Adrenal gland (tissue), 9 donors: ENCODE measurements at regions not wholly inside any gene's neighbourhood (a gene's known extent, or its start where the extent isn't known, plus 50 kb on each side); places are given as distances from the start of the nearest gene placed in this dataset.
"Not testable (repeated sequence)": the region's sequence is repeated elsewhere in the genome, so short reads cannot be mapped to it uniquely, and the experiment has no call there.

ENCODE experiments used
- DNase-seq, 7 donors: peaks; one replicate each; pipeline ENCODE4 v3.0.0-alpha.2; 2019 to 2020
- H3K27ac ChIP-seq, 5 donors: fragments of 200-600 bp; sonication (generic) in 4 of 5; 1 replicate in 3 of 5; 2 replicates in 2 of 5; pipeline versions ENCODE4 v1.5.1 to v1.8.0; 2016 to 2020; ENCODE audit warnings: mild to moderate bottlenecking in 1 of 5
- H3K27me3 ChIP-seq: fragments of 200-600 bp; 2 replicates; pipeline ENCODE4 v1.8.0; 2021
- H3K36me3 ChIP-seq, 2 donors: fragments of 200-600 bp; replicated peaks in 1 of 2; 1 replicate in 1 of 2; 2 replicates in 1 of 2; pipeline versions ENCODE4 v1.5.1 to v1.8.0; 2018 to 2022
- H3K4me1 ChIP-seq, 2 donors: fragments of 200-600 bp; replicated peaks in 1 of 2; 1 replicate in 1 of 2; 2 replicates in 1 of 2; pipeline versions ENCODE4 v1.5.1 to v1.8.0; 2018 to 2021
- H3K4me3 ChIP-seq, 4 donors: fragments of 200-600 bp; sonication (generic) in 3 of 4; one replicate each; pipeline ENCODE4 v1.5.1; 2016 to 2018
- H3K9me3 ChIP-seq, 3 donors: fragments of 200-600 bp; sonication (generic) in 1 of 3; replicated peaks in 1 of 3; 1 replicate in 2 of 3; 2 replicates in 1 of 3; pipeline versions ENCODE4 v1.5.1 to v1.8.0; 2016 to 2021
- POLR2A ChIP-seq, 2 donors: fragments of 450-650 bp; IDR thresholded peaks; one replicate each; pipeline ENCODE4 v1.6.1; 2017; ENCODE audit warnings: antibody characterized with exemption in 2 of 2, mild to moderate bottlenecking in 2 of 2, moderate library complexity in 1 of 2
- WGBS, 4 donors: extraction: QIAGEN DNeasy Blood & Tissue Kit in 2 of 4; methylation state at CpG; one replicate each; pipeline versions ENCODE4 v1.1.5 to v1.1.7; 2013 to 2017; 5-methylcytosine and 5-hydroxymethylcytosine counted together
- intact Hi-C, 2 donors: fragments of 100-400 bp; cut with DNase I; formaldehyde crosslinking; loops; one replicate each; pipeline versions ENCODE4 v1.14.1 to v1.15.0; 2022 to 2023
- TF ChIP-seq, protein P1 (sequence below), 6 experiments: fragments of 450-650 bp in 4 of 6; fragments of 200-600 bp in 2 of 6; sonication (generic) in 1 of 6; IDR thresholded peaks; 1 replicate in 5 of 6; 2 replicates in 1 of 6; pipeline versions ENCODE4 v1.5.1 to v1.8.0; 2016 to 2021; ENCODE audit warnings: antibody characterized with exemption in 6 of 6, mild to moderate bottlenecking in 2 of 6, moderate library complexity in 1 of 6
- donor health status: healthy with polysubstance abuse.
- donor health status: Bipolar disorder and iron deficiency.
- donor health status: DM: yes; HTN: yes; CAD: no.
- donor health status: DM: no; HTN: no; CAD: no.
- donor health status: DM: no; HTN: no; CAD: no.

DNA sequence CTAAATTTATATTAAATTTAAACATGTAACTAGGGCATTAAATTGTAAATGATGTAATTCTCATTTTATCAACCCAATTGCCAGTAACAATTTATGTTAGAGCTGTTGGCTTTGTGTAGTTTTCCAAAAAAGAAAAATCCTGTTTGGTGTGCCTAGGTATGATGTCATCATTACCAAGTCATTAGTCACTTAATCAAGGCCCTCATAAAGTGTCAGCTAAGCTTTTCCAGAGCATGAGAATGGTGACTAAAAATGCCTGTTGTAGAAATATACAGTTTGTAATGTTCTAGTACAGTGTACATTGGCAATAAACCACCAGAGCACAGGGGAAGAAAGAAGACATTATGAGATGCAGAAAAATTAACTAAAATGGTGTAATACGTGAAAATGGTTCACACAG, 593.8 kb upstream of the ANKRD30A start:
- Histone ChIP-seq H3K27me3 (no peaks in the 10 kb centered on the region), H3K9me3 (peaks cover 0 to 14% (median 0%) of the 10 kb centered on the region in 3 donors), H3K36me3 (no peaks in the 10 kb centered on the region), H3K4me1 (no peaks in the 10 kb centered on the region), H3K4me3 (no peak overlapping the region), H3K27ac (no peak overlapping the region)
- 75 to 88% (median 83%) methylated on average over 1 of the region's 1 CpG for WGBS, 4 donors
- DNase-seq, result no peak
- TF ChIP-seq, protein P1, sequence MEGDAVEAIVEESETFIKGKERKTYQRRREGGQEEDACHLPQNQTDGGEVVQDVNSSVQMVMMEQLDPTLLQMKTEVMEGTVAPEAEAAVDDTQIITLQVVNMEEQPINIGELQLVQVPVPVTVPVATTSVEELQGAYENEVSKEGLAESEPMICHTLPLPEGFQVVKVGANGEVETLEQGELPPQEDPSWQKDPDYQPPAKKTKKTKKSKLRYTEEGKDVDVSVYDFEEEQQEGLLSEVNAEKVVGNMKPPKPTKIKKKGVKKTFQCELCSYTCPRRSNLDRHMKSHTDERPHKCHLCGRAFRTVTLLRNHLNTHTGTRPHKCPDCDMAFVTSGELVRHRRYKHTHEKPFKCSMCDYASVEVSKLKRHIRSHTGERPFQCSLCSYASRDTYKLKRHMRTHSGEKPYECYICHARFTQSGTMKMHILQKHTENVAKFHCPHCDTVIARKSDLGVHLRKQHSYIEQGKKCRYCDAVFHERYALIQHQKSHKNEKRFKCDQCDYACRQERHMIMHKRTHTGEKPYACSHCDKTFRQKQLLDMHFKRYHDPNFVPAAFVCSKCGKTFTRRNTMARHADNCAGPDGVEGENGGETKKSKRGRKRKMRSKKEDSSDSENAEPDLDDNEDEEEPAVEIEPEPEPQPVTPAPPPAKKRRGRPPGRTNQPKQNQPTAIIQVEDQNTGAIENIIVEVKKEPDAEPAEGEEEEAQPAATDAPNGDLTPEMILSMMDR (IDR thresholded peaks at IDR 0.05), result no peak
- no peak for TF ChIP-seq POLR2A (IDR thresholded peaks at IDR 0.05)
- intact Hi-C loops, result no loop called here

DNA sequence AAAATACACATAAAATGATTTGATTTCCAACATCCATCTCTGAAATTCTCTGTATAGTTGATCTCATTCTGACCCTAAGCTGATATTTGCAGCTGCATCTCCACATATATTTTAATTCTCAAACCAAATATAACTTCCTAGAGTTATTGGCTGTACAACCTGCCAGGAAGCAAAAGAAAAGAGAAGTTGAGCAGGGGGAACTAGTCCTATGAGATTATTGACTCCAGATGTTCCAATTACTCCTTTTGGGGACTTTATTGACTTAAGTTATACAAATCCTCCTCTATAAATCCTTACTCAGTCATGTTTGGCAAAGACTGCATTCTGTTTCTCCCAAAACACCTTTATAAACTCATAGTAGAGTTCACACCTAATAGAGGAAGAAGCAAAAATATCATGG, 599.4 kb upstream of the ANKRD30A start:
- no peak overlapping the region for H3K4me3 ChIP-seq
- no peaks in the 10 kb centered on the region for H3K36me3 ChIP-seq
- TF ChIP-seq POLR2A (IDR thresholded peaks at IDR 0.05), result no peak
- TF ChIP-seq, protein P1 (IDR thresholded peaks at IDR 0.05), result no peak
- H3K27me3 ChIP-seq, result no peaks in the 10 kb centered on the region
- peaks cover 0 to 14% (median 0%) of the 10 kb centered on the region in 3 donors for H3K9me3 ChIP-seq
- no peak for DNase-seq
- intact Hi-C loops, result no loop called here
- H3K4me1 ChIP-seq, result no peaks in the 10 kb centered on the region
- no peak overlapping the region for H3K27ac ChIP-seq

DNA sequence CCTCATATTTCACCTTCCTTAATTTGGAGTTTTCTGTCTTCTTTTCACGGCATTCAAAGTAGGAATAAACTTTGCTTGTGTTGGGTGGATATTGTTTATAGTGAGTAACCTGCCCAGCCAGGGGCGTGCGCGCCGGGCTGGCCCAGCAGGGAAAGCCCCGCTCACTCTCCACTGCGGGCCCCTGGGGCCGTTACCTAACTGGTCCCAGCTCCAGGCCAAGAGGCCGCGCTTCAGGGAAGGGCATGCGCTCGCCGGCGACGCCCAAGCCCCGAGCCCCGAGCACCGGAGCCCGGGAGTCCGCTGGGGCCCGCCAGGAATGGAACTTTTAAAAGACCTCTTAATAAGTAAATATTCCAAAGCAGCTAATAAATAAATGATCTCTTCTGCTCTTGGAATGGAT, 601.3 kb upstream of the ANKRD30A start:
- WGBS, 4 donors, result 91 to 95% (median 95%) methylated on average over 12 to 21 of the region's 21 CpGs
- H3K27me3 ChIP-seq, H3K36me3 ChIP-seq, intact Hi-C loops, H3K27ac ChIP-seq, H3K9me3 ChIP-seq, H3K4me3 ChIP-seq, DNase-seq, H3K4me1 ChIP-seq: not testable (repeated sequence)

DNA sequence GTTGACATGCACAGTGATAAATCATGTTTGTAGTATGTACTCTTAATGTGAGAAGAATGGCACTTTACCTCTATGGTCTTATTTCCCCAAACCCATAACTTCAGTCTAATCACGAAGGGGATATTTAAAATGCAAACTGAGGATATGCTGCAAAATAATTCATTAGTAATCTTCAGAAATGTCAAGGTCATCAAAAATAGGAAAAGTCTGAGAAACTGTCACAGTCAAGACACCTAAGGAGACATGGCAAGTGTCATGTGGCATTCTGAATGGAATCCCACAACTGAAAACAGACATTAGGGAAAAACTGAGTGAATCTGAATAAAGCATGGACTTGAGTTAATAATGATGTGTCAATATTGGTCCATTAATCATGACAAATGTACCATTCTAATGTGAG, 605.5 kb upstream of the ANKRD30A start:
- no peak for DNase-seq
- H3K4me1 ChIP-seq, result no peaks in the 10 kb centered on the region
- TF ChIP-seq, protein P1 (IDR thresholded peaks at IDR 0.05), result no peak
- TF ChIP-seq POLR2A (IDR thresholded peaks at IDR 0.05), result no peak
- H3K27me3 ChIP-seq, result no peaks in the 10 kb centered on the region
- WGBS, 4 donors, result 41 to 76% (median 69%) methylated on average over 1 of the region's 1 CpG
- no peak overlapping the region for H3K4me3 ChIP-seq
- no peak overlapping the region for H3K27ac ChIP-seq
- intact Hi-C loops, result no loop called here
- H3K9me3 ChIP-seq, result no peaks in the 10 kb centered on the region
- H3K36me3 ChIP-seq, result no peaks in the 10 kb centered on the region

DNA sequence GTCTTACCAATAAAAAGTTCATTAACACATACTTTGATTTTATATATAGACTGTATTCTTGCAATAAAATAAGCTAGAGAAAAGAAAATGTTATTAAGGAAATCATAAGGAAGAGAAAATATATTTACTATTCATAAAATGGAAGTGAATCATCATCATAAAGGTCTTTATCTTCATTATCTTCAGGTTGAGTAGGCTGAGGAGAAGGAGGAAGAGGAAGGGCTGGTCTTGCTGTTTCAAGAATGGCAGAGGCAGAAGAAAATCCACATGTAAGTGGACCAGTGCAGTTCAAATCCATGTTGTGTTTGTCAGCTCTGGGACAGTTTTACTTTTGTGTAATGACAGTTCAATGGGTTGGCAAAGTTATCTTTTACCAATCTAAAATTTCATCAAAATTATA, 609.1 kb upstream of the ANKRD30A start:
- H3K27me3 ChIP-seq, result no peaks in the 10 kb centered on the region
- intact Hi-C loops, result no loop called here
- H3K9me3 ChIP-seq, result no peaks in the 10 kb centered on the region
- H3K4me3 ChIP-seq, result no peak overlapping the region
- H3K4me1 ChIP-seq, result no peaks in the 10 kb centered on the region
- H3K36me3 ChIP-seq, result no peaks in the 10 kb centered on the region
- no peak overlapping the region for H3K27ac ChIP-seq
- no peak for DNase-seq
- TF ChIP-seq POLR2A (IDR thresholded peaks at IDR 0.05), result no peak
- TF ChIP-seq, protein P1 (IDR thresholded peaks at IDR 0.05), result no peak
